ENCODE measurements at regions not wholly inside any gene's neighbourhood (a gene's known extent, or its start where the extent isn't known, plus 50 kb on each side); places are given as distances from the start of the nearest gene placed in this dataset.

DNA sequence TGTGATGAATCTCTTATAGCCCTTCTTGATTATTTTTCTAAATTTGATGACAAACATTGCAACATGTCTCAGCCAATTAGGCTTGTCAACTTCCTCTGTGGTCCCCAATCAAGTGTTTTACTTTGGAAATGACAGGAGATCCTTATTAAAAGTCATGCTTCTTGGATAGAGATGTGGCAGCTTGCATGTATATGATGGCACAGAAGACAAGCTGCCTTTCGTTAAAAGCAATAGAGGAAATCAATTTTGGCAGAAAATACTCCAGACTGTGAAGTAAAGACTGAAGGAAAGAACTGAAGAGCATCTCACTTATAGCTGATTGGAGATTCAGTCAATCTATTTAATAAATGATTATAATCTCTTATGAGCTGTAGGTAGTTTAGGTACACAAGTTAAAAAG is 419.6 kb downstream of the PCDH7 start:
- in situ Hi-C loops (cut with HindIII; ENCODE audit: low sequenced_read_pairs), result no loop called here
- TF ChIP-seq, protein P1, sequence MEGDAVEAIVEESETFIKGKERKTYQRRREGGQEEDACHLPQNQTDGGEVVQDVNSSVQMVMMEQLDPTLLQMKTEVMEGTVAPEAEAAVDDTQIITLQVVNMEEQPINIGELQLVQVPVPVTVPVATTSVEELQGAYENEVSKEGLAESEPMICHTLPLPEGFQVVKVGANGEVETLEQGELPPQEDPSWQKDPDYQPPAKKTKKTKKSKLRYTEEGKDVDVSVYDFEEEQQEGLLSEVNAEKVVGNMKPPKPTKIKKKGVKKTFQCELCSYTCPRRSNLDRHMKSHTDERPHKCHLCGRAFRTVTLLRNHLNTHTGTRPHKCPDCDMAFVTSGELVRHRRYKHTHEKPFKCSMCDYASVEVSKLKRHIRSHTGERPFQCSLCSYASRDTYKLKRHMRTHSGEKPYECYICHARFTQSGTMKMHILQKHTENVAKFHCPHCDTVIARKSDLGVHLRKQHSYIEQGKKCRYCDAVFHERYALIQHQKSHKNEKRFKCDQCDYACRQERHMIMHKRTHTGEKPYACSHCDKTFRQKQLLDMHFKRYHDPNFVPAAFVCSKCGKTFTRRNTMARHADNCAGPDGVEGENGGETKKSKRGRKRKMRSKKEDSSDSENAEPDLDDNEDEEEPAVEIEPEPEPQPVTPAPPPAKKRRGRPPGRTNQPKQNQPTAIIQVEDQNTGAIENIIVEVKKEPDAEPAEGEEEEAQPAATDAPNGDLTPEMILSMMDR (IDR thresholded peaks at IDR 0.05; ENCODE audit: low read depth, low read length), result no peak

DNA sequence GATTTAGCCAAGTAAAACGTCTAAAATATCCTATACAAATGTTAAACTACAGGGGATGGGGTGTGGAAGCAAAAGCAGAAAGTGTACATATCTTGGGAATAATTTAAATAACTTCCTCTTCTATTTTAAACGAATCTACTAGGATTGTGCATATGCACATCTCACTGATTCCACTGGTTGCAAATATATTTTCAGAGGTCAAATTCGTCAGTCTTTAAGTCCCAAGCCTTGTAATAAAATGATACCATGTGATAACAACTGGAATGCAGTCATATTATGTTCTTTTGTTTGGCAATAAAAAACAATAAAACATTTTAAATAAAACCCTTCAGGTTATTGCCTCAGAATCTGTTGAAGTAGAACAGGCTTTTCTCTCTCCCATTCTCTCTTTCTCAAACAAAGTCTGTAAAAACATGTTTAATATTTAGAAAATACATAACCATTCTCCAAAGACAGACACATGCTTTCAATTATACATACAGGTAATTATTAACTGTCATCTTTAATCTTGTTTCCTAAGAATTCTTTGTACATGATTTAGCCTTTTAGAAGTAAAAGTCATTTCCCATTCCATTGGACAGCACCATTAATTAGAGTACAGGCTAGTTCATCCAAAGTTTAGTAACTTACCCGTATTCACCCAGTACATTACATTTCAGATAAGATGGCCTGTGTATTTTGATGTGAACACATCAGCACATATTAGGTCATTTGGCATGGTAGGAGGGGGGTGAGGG is 421.1 kb downstream of the PCDH7 start:
- TF ChIP-seq, protein P1 (IDR thresholded peaks at IDR 0.05; ENCODE audit: low read depth, low read length), result no peak
- in situ Hi-C loops (cut with HindIII; ENCODE audit: low sequenced_read_pairs), result no loop called here

More for the DNA sequence above, 419.6 kb downstream of the PCDH7 start:
- no peak for DNase-seq (ENCODE audit: low read depth, low spot score)
- no peak overlapping the region for H3K4me3 ChIP-seq (ENCODE audit: low read depth, low read length)

DNA sequence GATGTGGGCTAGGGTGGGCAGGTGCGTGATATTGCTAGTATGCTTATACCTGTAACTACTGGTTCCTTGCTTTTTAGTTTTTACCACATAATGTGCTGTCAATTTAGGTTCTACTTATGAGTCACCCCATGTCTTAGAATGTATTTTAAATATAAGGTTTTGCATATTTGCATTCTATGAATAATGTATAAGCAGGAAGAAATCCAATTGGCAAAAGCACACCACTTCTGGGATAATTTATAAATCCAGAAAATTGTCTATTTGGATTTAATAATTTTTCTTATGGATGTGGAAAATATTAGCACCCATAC is 421.6 kb downstream of the PCDH7 start:
- in situ Hi-C loops (cut with HindIII; ENCODE audit: low sequenced_read_pairs), result no loop called here
- no peak overlapping the region for H3K4me3 ChIP-seq (ENCODE audit: low read depth, low read length)
- TF ChIP-seq, protein P1 (IDR thresholded peaks at IDR 0.05; ENCODE audit: low read depth, low read length), result no peak
- no peak for DNase-seq (ENCODE audit: low read depth, low spot score)

More for the DNA sequence above, 421.1 kb downstream of the PCDH7 start:
- DNase-seq (ENCODE audit: low read depth, low spot score), result no peak
- no peak overlapping the region for H3K4me3 ChIP-seq (ENCODE audit: low read depth, low read length)

DNA sequence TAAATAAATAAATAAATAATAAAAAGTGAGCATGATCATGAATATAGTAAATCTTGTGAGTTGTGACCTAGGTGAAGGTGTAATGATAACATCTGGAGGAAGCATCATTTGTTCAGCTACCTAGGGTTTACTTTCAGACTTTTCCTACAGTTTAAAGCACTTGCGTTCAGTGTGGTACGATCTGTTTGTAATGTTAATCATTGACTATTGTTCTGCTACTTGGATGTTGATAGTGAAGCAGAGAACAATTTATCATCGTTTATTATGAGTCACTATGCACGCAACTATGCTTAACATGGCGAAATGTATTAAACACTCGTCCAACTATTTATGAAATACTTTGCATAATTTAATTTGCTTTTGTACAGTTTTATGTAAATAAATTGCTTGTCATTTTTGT is 426.2 kb downstream of the PCDH7 start:
- no peak overlapping the region for H3K4me3 ChIP-seq (ENCODE audit: low read depth, low read length)
- in situ Hi-C loops (cut with HindIII; ENCODE audit: low sequenced_read_pairs), result no loop called here
- TF ChIP-seq, protein P1 (IDR thresholded peaks at IDR 0.05; ENCODE audit: low read depth, low read length), result no peak
- no peak for DNase-seq (ENCODE audit: low read depth, low spot score)

DNA sequence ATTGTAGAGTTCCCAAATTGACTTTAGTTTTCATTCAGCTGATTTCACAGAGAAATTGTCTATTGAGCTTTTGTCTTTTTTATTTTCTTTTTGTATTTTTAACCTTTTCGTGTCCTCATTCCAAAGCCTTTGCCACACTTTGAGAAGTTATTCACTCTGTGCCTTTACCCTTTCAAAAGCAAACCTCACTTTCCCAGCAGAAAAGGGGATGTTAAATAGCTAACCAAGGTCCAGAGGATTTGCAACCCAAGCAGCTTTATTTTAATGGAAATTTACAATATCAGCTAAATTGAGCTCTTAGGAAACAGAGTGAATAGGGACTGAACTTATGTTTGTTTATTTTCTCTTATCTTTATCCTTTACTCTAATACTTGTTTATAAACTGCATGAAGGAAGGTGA is 428.8 kb downstream of the PCDH7 start:
- in situ Hi-C loops (cut with HindIII; ENCODE audit: low sequenced_read_pairs), result no loop called here
- TF ChIP-seq, protein P1 (IDR thresholded peaks at IDR 0.05; ENCODE audit: low read depth, low read length), result no peak
- no peak for DNase-seq (ENCODE audit: low read depth, low spot score)
- no peak overlapping the region for H3K4me3 ChIP-seq (ENCODE audit: low read depth, low read length)

DNA sequence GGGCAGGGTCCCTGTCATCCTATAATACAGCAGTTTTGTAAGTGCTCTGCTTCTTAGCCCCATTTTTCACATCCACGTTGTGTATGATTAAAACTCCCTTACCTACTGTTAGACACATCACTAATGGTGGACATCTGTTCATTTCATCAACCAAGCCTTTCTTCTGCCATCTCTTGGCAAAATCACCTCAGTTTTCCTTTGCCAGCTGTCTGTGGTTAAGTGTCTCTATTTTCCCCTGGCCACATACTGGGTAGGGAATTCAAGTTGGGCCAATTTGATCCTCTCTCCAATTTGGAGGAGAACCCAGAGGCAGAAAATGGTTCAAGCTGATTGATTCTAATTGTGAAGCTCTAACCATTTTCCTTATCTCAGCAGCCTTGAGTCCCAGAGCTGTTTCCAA is 436.1 kb downstream of the PCDH7 start:
- H3K4me3 ChIP-seq (ENCODE audit: low read depth, low read length), result no peak overlapping the region
- DNase-seq (ENCODE audit: low read depth, low spot score), result no peak
- TF ChIP-seq, protein P1 (IDR thresholded peaks at IDR 0.05; ENCODE audit: low read depth, low read length), result no peak
- in situ Hi-C loops (cut with HindIII; ENCODE audit: low sequenced_read_pairs), result no loop called here

All from astrocyte of the spinal cord (primary cell).